AML-193 (cell line): ENCODE measurements at regions not wholly inside any gene's neighbourhood (a gene's known extent, or its start where the extent isn't known, plus 50 kb on each side); places are given as distances from the start of the nearest gene placed in this dataset.
A peak's percentile ranks its signal among the peaks of the same experiment; 100 is the strongest.

Experiments used
- DNase-seq, 2 experiments: peaks; one replicate each; lab custom pipeline; 2025; lab: John Stamatoyannopoulos, UW

DNA sequence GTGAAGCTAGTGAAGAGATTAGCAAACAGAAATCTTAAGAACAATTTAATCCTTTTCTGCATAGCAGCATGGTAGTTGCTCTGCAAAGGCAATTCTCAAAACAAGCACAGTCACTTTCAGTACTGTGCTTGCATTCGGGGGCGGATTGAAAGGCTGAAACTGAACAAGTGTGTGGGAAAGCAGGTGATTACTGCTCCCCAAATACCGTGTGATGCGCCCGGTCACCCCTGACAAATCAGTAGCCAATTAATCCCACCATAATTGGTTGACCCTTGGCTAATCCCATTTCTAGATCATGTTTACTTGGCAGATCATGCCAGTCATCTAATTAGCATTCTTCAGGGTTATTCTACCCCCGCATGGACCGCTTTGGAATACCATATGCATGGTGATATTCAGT is 76.5 kb upstream of the ADRB1 start:
- no peak for DNase-seq

- no peak for DNase-seq
Observed at GRCh38 chr10:113970641-113971040, 73.0 kb upstream of the ADRB1 start.

DNA sequence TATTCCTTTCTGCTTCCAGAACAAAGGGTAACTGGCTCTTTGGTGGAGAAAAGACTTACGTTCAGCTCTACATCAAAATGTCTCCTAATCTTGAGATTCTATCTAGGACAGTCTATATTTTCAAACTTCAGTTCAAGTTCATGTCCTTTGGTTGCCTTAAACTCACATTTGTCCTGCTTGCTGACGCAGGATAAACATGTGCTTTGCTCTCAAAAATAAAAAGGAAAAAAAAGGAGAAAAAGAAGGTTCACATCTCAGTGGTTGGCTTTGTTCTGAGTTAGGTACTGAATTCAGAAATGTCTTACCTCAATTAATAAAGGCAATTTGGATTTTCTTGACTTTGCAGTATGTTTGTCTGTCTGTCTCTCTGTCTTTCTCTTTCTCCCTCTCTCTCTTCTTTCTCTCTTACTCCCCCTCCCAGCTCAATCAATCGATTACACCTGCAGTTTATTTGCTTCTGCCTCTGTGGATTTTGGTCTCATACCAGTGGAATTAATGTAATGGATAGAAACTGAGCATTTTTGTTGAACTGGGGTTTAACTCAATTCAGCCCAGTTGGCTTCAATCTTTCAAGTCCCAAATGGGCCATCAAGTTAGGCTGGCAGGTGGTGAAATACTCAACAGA is 72.2 kb upstream of the ADRB1 start:
- no peak for DNase-seq

DNA sequence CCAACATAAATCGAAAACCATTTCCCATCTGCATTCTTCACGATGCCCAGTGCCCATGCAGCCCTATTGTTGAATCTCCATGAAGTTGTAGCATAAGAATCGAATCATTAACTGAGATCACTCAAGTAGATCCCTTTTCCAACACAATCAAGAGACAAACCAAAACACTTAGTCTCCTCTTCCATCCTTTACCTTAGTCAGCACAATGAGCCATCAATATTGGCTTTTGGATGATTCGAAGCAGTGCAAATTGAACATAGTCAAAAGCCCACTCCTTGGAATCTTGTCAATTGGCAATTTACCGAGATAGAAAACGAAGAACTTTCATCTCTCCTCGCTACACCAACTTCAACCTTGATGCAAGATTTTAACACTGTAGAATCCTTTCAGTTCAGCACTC is 66.5 kb upstream of the ADRB1 start:
- DNase-seq: no peak

DNA sequence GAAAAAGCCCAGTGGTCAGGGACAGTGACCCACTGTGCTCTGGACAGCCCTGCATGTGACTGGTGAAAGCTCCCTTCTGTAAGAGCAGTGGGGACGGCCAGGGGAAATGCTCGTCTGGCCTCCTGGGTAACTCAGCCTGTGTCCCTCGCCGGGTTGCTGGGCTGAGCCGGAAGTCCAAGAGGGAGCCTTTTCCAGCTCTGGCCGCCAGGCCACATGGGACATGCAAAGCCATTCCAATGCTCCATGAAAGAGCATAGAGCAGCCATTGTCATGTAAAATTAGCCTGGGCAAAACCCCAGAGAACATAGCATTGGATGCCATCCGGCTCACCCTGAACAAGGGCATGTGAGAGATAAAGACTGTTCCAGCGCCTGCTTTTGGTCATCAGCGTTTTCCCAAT is 64.9 kb upstream of the ADRB1 start:
- no peak for DNase-seq

- no peak for DNase-seq
Observed at GRCh38 chr10:113979409-113979808, 64.3 kb upstream of the ADRB1 start.

DNA sequence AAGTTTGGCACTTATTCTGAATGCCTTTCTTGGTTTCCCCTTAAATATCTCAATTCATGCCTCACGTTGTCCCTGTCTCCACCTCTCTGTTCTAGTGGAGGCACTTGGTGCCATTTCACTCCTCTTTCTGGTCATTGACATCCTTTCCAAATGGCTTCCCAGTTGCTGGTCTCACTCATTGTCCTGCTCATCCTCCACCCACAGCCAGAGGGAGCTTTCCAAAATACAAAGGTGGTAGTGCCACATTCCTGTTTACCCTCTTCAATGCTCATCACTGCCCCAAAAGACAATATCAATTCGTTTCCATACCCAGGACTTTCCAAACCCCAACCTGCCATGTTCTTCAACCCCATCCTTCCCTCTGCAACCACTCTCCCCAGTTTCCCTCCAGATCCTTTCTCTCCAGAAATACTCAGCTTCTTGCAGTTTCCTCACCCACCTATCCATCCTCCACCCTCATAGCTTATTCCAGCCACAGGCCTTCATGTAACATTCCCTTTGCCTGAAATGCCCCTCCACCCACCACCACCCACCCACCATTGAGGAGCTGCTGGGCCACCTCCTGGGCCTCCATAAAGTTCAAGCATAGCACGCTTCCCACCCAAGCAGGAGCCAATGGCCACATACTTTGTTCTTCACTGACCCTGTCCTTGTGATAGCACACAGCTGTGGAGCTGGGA is 63.1 kb upstream of the ADRB1 start:
- DNase-seq: no peak

- DNase-seq: no peak
Observed at GRCh38 chr10:113982296-113982695, 61.4 kb upstream of the ADRB1 start.

- no peak for DNase-seq
Observed at GRCh38 chr10:113982769-113983168, 60.9 kb upstream of the ADRB1 start.

- DNase-seq: no peak
Observed at GRCh38 chr10:113983552-113983951, 60.1 kb upstream of the ADRB1 start.

DNA sequence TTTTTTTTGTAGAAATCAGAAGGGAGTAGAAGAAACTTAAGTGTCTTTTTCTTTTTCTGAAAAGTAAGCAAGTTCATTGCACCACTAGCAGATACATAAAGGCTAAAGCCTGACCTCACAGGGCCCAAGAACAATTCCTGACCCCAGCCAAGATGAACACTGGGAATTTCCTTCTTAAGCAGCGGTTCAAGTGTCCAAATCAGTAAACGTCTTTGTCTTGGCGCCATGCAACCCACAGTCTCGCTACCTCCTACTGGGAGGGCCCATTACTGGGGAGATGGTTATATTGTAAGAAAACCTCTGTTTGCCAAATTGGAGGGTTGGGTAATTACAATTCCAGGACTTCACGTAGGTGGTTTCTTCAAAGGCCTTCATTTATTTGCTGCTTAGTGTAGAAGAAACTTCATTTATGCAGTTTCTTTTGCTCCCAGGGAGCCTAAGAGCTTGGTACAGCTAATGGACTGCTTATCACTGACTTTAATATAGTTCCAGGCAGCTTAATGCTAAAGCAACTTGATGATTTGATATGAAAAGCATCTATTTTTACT is 58.3 kb upstream of the ADRB1 start:
- no peak for DNase-seq

DNA sequence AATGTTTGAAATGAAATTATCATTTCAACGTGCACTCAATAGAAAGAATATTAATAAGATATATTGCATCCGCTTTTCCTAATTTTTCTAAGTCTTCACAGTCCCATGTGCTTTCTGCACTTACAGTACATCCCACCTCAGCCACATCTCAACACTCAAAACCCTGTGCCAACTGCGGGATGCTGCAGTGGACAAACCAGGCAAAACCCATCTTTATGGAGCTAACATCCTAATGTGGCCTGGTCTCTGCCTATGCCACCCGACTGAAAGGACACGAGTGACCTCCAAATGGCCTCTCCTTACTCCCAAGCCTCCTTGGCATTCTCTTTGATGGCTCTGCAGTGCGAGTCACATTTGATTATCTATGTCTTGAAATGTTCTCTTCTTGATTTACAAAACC is 57.4 kb upstream of the ADRB1 start:
- DNase-seq: no peak

DNA sequence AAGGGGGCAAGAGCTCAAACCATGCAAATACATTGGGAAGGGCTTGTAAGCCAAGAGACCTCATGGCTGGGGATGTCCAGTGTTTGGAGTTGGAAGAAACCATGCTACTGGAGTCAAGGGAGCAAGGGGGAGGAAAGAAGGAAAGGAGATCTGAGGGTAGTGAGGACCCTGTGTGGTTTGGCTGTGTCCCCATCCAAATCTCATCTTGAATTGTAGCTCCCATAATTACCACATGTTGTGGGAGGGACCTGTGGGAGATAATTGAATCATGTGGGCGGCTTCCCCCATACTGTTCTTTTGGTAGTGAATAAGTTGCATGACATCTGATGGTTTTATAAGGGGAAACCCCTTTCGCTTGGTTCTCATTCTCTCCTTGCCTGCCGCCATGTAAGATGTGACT is 56.5 kb upstream of the ADRB1 start:
- DNase-seq: no peak

DNA sequence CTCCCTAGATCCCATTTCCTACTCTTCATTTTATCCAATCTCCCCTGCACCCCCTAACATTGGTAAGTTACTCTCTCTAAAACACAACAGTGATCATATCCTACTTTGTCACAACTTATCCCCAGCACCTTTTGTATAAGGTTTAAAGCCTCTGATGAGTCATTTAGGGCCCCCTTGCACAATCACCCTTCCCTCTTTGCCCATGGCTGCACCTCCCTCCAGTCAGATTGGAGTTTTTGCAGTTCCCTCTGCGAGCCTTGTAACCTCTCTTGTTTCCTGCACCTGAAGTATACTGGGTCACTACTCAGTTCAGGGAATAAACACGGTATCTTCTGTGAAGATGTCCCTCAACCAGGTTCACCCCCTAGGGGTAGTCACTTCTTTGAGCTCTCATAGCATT is 55.9 kb upstream of the ADRB1 start:
- peak; percentile 83 to 85 for DNase-seq

DNA sequence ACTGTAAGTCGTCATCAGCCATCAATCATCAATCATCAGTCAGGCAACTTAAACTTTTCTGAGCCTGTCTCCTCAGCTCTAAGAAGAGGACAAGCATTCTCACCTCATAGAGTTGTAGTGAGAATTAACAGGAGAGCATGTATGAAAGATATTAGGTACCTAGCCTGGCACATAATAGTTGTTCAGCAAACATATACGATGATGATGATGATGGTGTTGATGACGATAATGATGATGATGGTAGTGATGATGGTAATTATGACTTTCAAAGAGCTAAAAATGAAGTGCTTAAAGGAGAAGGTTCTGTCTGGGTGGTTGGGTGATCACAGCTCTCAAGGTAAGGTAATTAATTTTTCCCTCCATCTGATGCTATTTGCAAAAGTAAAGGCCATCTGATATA is 55.1 kb upstream of the ADRB1 start:
- no peak for DNase-seq

- DNase-seq: no peak
Observed at GRCh38 chr10:113991091-113991860, 52.4 kb upstream of the ADRB1 start.

GRCh38 chr10:113992471-113993011 is 51.1 kb upstream of the ADRB1 start:
- DNase-seq: no peak

GRCh38 chr10:113993489-113993991 is 50.1 kb upstream of the ADRB1 start:
- DNase-seq: peak; percentile 5 to 17
